OCI-LY1 (cell line): ENCODE measurements at regions not wholly inside any gene's neighbourhood (a gene's known extent, or its start where the extent isn't known, plus 50 kb on each side); places are given as distances from the start of the nearest gene placed in this dataset.

Experiments
- EZH2 ChIP-seq: fragments of 200-600 bp; sonication (generic), shearing (Covaris generic); IDR thresholded peaks from 2 replicates; pipeline ENCODE4 v1.8.0; 2017; ENCODE audit warnings: borderline replicate concordance, mixed run types, mild to moderate bottlenecking, antibody characterized with exemption, low read length, moderate library complexity, mixed read lengths
- TF ChIP-seq, protein P1 (sequence below): fragments of 200-600 bp; sonication (generic), shearing (Covaris generic); IDR thresholded peaks from 2 replicates; pipeline ENCODE4 v1.5.1; 2017; ENCODE audit warnings: mild to moderate bottlenecking, antibody characterized with exemption, low read length, moderate library complexity, mixed read lengths

DNA sequence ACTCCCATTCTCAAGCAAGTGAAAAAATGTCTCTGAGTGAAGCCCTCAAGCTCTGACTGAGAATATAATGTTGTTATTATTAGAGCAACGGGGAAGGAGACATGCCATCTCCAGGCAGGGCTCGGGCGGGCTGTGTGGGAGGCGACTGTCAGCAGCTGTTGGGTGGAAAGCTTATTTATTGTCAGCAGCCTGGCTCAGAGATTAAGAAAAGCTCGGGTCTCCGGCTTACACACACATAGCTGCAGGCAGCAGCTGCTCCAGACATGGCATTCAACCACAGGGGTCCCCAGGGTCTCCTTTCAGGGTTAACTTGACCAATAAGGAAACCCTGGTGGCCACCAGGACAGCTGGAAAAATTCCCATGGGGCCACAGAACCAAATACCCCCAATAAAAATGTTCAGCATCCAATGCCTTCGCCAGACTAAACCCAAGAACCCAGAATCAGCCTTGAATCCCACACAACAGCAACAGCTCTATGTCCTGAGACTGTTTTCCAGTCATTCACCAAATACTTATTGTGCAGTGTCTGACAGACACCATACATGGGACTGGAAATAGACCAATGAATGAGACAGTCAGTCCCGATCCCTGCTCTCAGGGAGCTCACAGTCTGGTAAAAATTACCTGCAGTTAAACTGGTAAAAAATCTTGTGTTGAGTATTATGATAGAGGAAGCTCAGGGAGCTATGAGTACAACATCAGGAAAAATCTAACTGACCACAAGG, 70.5 kb upstream of the RTN4 start:
- TF ChIP-seq, protein P1, sequence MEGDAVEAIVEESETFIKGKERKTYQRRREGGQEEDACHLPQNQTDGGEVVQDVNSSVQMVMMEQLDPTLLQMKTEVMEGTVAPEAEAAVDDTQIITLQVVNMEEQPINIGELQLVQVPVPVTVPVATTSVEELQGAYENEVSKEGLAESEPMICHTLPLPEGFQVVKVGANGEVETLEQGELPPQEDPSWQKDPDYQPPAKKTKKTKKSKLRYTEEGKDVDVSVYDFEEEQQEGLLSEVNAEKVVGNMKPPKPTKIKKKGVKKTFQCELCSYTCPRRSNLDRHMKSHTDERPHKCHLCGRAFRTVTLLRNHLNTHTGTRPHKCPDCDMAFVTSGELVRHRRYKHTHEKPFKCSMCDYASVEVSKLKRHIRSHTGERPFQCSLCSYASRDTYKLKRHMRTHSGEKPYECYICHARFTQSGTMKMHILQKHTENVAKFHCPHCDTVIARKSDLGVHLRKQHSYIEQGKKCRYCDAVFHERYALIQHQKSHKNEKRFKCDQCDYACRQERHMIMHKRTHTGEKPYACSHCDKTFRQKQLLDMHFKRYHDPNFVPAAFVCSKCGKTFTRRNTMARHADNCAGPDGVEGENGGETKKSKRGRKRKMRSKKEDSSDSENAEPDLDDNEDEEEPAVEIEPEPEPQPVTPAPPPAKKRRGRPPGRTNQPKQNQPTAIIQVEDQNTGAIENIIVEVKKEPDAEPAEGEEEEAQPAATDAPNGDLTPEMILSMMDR: no peak
- TF ChIP-seq EZH2: no peak
